ENCODE measurements at regions not wholly inside any gene's neighbourhood (a gene's known extent, or its start where the extent isn't known, plus 50 kb on each side); places are given as distances from the start of the nearest gene placed in this dataset.

DNA sequence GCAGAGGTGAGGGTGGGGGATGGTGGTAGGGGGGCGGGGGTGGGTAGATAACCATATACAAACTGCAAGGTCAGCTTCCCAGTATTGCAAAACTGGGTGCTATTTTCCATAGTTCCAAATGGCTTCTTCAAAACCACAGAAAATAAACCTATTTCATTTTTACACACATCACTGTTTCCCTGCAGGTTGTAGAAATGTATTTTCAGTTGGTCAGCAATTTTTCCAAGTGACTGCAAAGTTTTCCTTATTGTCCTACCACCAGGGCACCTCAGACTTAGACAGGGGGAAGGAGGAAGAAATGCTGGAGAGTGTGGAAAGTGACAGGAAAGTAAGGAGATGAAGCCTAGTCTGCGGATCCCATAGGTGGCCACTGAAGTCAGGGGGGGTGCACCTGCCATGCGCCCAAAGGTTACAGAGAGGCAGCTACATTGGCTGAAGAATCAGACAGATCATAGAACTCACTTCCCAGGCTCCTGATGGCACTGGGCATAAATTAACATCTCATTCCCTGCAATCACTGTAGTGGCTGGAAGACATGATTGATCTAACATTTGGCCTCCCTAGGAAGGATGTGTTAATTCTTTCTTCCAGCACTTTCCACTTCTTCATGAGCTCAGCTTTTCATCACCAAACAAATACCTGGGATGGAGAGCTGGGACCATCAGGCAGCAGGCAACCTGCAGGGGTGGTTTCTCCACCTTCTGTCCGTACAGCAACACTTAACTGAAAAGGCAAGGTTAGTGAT lies 402.0 kb downstream of the HNRNPD start:
- TF ChIP-seq, protein P1, sequence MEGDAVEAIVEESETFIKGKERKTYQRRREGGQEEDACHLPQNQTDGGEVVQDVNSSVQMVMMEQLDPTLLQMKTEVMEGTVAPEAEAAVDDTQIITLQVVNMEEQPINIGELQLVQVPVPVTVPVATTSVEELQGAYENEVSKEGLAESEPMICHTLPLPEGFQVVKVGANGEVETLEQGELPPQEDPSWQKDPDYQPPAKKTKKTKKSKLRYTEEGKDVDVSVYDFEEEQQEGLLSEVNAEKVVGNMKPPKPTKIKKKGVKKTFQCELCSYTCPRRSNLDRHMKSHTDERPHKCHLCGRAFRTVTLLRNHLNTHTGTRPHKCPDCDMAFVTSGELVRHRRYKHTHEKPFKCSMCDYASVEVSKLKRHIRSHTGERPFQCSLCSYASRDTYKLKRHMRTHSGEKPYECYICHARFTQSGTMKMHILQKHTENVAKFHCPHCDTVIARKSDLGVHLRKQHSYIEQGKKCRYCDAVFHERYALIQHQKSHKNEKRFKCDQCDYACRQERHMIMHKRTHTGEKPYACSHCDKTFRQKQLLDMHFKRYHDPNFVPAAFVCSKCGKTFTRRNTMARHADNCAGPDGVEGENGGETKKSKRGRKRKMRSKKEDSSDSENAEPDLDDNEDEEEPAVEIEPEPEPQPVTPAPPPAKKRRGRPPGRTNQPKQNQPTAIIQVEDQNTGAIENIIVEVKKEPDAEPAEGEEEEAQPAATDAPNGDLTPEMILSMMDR (conservative IDR thresholded peaks at IDR 0.05 in 1 of 2, IDR thresholded peaks at IDR 0.05 in 1 of 2; ENCODE audit: low read depth in 1 of 2, low read length in 2 of 2): no peak
- no peak for TF ChIP-seq EZH2 (IDR thresholded peaks at IDR 0.05; ENCODE audit: low read length, missing control alignments)
